HG03280 (cell line): ENCODE measurements at regions not wholly inside any gene's neighbourhood (a gene's known extent, or its start where the extent isn't known, plus 50 kb on each side); places are given as distances from the start of the nearest gene placed in this dataset.
"Not testable (repeated sequence)": the region's sequence is repeated elsewhere in the genome, so short reads cannot be mapped to it uniquely, and the experiment has no call there.

Source experiments
- ATAC-seq: cut with Tn5 transposase; IDR thresholded peaks from one replicate; pipeline ENCODE4 v1.9.1; 2021; ENCODE audit warnings: mild to moderate bottlenecking, moderate library complexity; ENCODE audit not compliant: unreplicated experiment

DNA sequence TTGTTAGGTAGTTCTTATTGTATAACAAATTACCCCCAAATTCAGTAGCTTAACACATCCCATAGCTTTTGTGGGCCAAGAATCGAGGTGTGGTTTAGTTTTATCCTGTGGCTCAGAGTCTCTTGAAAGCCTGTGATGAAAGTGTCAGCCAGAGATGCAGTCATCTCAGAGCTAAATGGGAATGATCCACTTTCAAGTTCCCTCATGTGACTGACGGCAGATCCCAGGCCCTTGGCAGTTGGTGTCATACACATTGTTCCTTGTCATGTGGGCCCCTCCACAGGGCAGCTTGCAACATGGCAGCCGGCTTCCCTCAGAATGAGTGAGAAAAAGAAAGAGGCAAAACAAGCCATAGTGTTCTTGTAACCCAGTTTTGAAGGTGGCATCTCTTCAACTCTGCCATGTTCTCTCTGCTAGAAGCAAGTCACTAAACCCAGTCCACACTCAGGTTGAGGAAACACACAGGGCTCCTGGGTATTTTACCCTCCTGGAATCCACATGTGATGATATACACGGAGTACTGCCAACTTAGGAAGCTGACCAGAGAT, 153.1 kb upstream of the LRRC61 start:
- not testable (repeated sequence) for ATAC-seq

DNA sequence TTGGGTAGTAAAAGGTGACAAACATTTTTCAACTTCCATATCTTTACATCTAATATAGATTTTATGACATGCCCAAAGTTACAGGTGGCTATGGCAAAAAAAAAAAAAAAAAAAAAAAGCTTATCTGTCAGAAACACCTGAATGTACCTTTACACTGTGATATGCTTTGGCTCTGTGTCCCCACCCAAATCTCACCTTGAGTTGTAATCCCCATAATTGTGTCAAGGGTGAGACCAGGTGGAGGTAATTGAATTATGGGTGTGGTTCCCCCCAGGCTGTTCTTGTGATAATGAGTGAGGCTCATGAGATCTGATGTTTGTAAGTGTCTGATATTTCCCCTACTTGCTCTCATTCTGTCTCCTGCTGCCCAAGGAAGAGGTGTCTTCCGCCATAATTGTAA, 139.6 kb upstream of the LRRC61 start:
- not testable (repeated sequence) for ATAC-seq

DNA sequence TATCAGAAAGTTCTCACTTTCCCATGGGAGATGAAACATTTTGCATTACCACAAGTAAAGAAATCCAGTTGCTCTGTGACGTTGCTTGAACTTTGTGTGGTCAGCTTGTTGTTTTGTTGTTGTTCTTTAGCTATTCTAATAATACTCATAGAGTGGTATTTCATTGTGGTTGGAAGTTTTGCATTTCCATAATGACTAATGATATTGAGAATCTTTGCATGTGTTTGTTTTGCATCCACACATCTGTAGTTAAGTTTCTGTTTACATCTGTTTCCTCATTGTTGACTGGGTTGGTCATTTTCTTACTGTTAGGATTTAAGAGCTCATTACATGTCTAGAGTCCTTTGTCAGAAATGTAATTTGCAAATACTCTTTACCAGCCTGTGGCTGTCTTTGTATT, 133.2 kb upstream of the LRRC61 start:
- peak; percentile 91 for ATAC-seq

GRCh38 chr7:150192541-150192940, 130.6 kb upstream of the LRRC61 start:
- not testable (repeated sequence) for ATAC-seq

DNA sequence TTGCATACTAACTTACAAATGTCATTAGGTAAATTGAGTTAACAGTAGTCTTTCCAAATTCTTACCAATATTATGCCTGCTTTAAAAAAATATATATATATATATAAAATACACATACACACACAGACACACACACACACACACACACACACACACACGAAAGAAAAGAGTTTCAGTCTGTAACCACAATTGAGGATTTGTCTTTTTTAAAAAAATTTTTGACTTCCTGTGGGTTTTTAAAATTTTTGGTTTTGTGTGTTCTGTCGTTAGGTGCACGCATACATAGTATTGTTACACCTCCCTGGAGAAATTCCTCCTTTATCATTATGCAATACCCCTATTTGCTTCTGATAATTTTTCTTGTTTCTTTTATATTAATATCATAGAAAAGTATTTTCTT, 129.3 kb upstream of the LRRC61 start:
- not testable (repeated sequence) for ATAC-seq
